SK-N-SH treated with all-trans-retinoic acid at 6 μM for 48 hours (cell line): ENCODE measurements at regions not wholly inside any gene's neighbourhood (a gene's known extent, or its start where the extent isn't known, plus 50 kb on each side); places are given as distances from the start of the nearest gene placed in this dataset.

ENCODE experiments used
- ATAC-seq: fragments of 200-7000 bp; cut with Tn5 transposase; 3 replicates; pipeline ENCODE4 v1.9.1; 2020; ENCODE audit warnings: mild to moderate bottlenecking, moderate library complexity
- ARNTL ChIP-seq: fragments of 450-650 bp; formaldehyde crosslinking; IDR thresholded peaks from 2 replicates; pipeline ENCODE4 v1.5.0; 2020; ENCODE audit warnings: low read depth, mild to moderate bottlenecking, moderate library complexity, borderline replicate concordance
- BACH2 ChIP-seq: fragments of 250-450 bp; sonication (Bioruptor Pico); IDR thresholded peaks from 2 replicates; pipeline ENCODE4 v1.9.0; 2021; ENCODE audit warnings: mild to moderate bottlenecking, borderline replicate concordance
- CSDC2 ChIP-seq: fragments of 250-450 bp; sonication (Bioruptor Pico); IDR thresholded peaks from 2 replicates; pipeline ENCODE4 v1.5.0; 2020; ENCODE audit warnings: mild to moderate bottlenecking, moderate library complexity
- ESRRG ChIP-seq: fragments of 250-450 bp; sonication (Bioruptor Pico); IDR thresholded peaks from 2 replicates; pipeline ENCODE4 v1.6.1; 2021; ENCODE audit warnings: mild to moderate bottlenecking
- ISL1 ChIP-seq: fragments of 250-450 bp; sonication (Bioruptor Pico); IDR thresholded peaks from 2 replicates; pipeline ENCODE4 v2.1.2; 2022; ENCODE audit warnings: mild to moderate bottlenecking, moderate library complexity
- OSR1 ChIP-seq: fragments of 250-450 bp; sonication (Bioruptor Pico); IDR thresholded peaks from 2 replicates; pipeline ENCODE4 v1.8.0; 2022; ENCODE audit warnings: moderate library complexity, mild to moderate bottlenecking, inconsistent platforms
- PPARA ChIP-seq: fragments of 250-450 bp; sonication (Bioruptor Pico); IDR thresholded peaks from 2 replicates; pipeline ENCODE4 v1.5.0; 2020; ENCODE audit warnings: mild to moderate bottlenecking, borderline replicate concordance
- RARB ChIP-seq: fragments of 250-450 bp; sonication (Bioruptor Pico); IDR thresholded peaks from 2 replicates; pipeline ENCODE4 v1.8.0; 2021; ENCODE audit warnings: mild to moderate bottlenecking, moderate library complexity
- SNAI2 ChIP-seq: fragments of 250-450 bp; sonication (Bioruptor Pico); IDR thresholded peaks from 2 replicates; pipeline ENCODE4 v1.5.0; 2020; ENCODE audit warnings: mild to moderate bottlenecking, moderate library complexity
- TCF4 ChIP-seq: fragments of 250-450 bp; sonication (Bioruptor Pico); IDR thresholded peaks from 2 replicates; pipeline ENCODE4 v1.8.0; 2021; ENCODE audit warnings: mild to moderate bottlenecking, moderate library complexity, borderline replicate concordance
- TOX ChIP-seq: fragments of 250-450 bp; sonication (Bioruptor Pico); IDR thresholded peaks from 2 replicates; pipeline ENCODE4 v1.8.0; 2021; ENCODE audit warnings: mild to moderate bottlenecking, moderate library complexity, borderline replicate concordance
- ZC3H10 ChIP-seq: fragments of 250-450 bp; sonication (Bioruptor Pico); IDR thresholded peaks from 2 replicates; pipeline ENCODE4 v1.5.1; 2021; ENCODE audit warnings: mild to moderate bottlenecking, moderate library complexity
- ZFP3 ChIP-seq: fragments of 250-450 bp; sonication (Bioruptor Pico); IDR thresholded peaks from 2 replicates; pipeline ENCODE4 v1.5.0; 2020; ENCODE audit warnings: mild to moderate bottlenecking, moderate library complexity
- ZFP30 ChIP-seq: fragments of 450-650 bp; formaldehyde crosslinking; IDR thresholded peaks from 2 replicates; pipeline ENCODE4 v1.5.0; 2022; ENCODE audit warnings: mild to moderate bottlenecking, moderate library complexity
- ZNF565 ChIP-seq: fragments of 450-650 bp; formaldehyde crosslinking; conservative IDR thresholded peaks from 2 replicates; pipeline ENCODE4 v1.5.0; 2020; ENCODE audit warnings: low read depth, mild to moderate bottlenecking, moderate library complexity
- ZNF70 ChIP-seq: fragments of 450-650 bp; formaldehyde crosslinking; IDR thresholded peaks from 2 replicates; pipeline ENCODE4 v1.5.0; 2020; ENCODE audit warnings: mild to moderate bottlenecking, moderate library complexity
- ZNF8 ChIP-seq: fragments of 450-650 bp; formaldehyde crosslinking; IDR thresholded peaks from 2 replicates; pipeline ENCODE4 v1.5.0; 2020; ENCODE audit warnings: mild to moderate bottlenecking, moderate library complexity
- TF ChIP-seq, protein P1 (sequence below): fragments of 250-450 bp; sonication (Bioruptor Pico); IDR thresholded peaks from 2 replicates; pipeline ENCODE4 v1.5.1; 2020; ENCODE audit warnings: low read depth, mild to moderate bottlenecking, moderate library complexity
- TF ChIP-seq, protein P2 (sequence below): fragments of 250-450 bp; sonication (Bioruptor Pico); IDR thresholded peaks from 2 replicates; pipeline ENCODE4 v1.5.1; 2021; ENCODE audit warnings: mild to moderate bottlenecking, moderate library complexity
- TF ChIP-seq, protein P3 (sequence below): fragments of 250-450 bp; sonication (Bioruptor Pico); IDR thresholded peaks from 2 replicates; pipeline ENCODE4 v1.8.0; 2021; ENCODE audit warnings: low read depth, mild to moderate bottlenecking, moderate library complexity, borderline replicate concordance
- TF ChIP-seq, protein P4 (sequence below): fragments of 250-450 bp; sonication (Bioruptor Pico); IDR thresholded peaks from 2 replicates; pipeline ENCODE4 v1.8.0; 2020; ENCODE audit warnings: mild to moderate bottlenecking, moderate library complexity, borderline replicate concordance
- TF ChIP-seq, protein P5 (sequence below): fragments of 250-450 bp; sonication (Bioruptor Pico); IDR thresholded peaks from 2 replicates; pipeline ENCODE4 v1.5.0; 2020; ENCODE audit warnings: mild to moderate bottlenecking, moderate library complexity

DNA sequence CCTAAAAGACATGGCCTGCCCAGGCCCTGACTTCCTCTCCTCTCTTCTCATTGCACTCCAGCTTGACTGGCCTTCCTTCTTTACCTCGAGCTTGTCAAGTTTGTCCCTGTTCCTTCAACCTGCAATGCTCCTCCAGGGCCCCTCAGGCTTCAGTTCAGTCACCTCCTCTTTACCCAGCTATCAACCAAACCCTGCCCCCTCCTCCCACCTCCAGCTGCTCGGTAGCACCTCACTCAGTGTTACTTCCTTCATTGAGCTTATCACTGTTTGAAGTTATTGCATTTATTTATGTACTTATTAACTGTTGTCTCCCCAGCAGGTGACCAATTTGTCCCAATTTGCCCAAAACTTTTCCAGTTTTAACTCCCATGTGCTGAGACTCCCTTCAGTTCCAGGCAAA is 95.8 kb upstream of the UBE2E1 start:
- no peak for TF ChIP-seq TCF4 (CRISPR knock-in tag)
- TF ChIP-seq SNAI2 (CRISPR knock-in tag) = no peak
- TF ChIP-seq, protein P1, sequence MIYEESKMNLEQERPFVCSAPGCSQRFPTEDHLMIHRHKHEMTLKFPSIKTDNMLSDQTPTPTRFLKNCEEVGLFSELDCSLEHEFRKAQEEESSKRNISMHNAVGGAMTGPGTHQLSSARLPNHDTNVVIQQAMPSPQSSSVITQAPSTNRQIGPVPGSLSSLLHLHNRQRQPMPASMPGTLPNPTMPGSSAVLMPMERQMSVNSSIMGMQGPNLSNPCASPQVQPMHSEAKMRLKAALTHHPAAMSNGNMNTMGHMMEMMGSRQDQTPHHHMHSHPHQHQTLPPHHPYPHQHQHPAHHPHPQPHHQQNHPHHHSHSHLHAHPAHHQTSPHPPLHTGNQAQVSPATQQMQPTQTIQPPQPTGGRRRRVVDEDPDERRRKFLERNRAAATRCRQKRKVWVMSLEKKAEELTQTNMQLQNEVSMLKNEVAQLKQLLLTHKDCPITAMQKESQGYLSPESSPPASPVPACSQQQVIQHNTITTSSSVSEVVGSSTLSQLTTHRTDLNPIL = no peak
- TF ChIP-seq, protein P2, sequence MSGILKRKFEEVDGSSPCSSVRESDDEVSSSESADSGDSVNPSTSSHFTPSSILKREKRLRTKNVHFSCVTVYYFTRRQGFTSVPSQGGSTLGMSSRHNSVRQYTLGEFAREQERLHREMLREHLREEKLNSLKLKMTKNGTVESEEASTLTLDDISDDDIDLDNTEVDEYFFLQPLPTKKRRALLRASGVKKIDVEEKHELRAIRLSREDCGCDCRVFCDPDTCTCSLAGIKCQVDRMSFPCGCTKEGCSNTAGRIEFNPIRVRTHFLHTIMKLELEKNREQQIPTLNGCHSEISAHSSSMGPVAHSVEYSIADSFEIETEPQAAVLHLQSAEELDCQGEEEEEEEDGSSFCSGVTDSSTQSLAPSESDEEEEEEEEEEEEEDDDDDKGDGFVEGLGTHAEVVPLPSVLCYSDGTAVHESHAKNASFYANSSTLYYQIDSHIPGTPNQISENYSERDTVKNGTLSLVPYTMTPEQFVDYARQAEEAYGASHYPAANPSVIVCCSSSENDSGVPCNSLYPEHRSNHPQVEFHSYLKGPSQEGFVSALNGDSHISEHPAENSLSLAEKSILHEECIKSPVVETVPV (CRISPR knock-in tag) = no peak
- TF ChIP-seq OSR1 (CRISPR knock-in tag) = no peak
- no peak for TF ChIP-seq RARB (CRISPR knock-in tag)
- TF ChIP-seq, protein P3, sequence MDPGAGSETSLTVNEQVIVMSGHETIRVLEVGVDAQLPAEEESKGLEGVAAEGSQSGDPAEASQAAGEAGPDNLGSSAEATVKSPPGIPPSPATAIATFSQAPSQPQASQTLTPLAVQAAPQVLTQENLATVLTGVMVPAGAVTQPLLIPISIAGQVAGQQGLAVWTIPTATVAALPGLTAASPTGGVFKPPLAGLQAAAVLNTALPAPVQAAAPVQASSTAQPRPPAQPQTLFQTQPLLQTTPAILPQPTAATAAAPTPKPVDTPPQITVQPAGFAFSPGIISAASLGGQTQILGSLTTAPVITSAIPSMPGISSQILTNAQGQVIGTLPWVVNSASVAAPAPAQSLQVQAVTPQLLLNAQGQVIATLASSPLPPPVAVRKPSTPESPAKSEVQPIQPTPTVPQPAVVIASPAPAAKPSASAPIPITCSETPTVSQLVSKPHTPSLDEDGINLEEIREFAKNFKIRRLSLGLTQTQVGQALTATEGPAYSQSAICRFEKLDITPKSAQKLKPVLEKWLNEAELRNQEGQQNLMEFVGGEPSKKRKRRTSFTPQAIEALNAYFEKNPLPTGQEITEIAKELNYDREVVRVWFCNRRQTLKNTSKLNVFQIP (CRISPR knock-in tag) = no peak
- TF ChIP-seq ZFP3 (CRISPR knock-in tag) = no peak
- TF ChIP-seq, protein P4, sequence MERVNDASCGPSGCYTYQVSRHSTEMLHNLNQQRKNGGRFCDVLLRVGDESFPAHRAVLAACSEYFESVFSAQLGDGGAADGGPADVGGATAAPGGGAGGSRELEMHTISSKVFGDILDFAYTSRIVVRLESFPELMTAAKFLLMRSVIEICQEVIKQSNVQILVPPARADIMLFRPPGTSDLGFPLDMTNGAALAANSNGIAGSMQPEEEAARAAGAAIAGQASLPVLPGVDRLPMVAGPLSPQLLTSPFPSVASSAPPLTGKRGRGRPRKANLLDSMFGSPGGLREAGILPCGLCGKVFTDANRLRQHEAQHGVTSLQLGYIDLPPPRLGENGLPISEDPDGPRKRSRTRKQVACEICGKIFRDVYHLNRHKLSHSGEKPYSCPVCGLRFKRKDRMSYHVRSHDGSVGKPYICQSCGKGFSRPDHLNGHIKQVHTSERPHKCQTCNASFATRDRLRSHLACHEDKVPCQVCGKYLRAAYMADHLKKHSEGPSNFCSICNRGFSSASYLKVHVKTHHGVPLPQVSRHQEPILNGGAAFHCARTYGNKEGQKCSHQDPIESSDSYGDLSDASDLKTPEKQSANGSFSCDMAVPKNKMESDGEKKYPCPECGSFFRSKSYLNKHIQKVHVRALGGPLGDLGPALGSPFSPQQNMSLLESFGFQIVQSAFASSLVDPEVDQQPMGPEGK = no peak
- TF ChIP-seq, protein P5, sequence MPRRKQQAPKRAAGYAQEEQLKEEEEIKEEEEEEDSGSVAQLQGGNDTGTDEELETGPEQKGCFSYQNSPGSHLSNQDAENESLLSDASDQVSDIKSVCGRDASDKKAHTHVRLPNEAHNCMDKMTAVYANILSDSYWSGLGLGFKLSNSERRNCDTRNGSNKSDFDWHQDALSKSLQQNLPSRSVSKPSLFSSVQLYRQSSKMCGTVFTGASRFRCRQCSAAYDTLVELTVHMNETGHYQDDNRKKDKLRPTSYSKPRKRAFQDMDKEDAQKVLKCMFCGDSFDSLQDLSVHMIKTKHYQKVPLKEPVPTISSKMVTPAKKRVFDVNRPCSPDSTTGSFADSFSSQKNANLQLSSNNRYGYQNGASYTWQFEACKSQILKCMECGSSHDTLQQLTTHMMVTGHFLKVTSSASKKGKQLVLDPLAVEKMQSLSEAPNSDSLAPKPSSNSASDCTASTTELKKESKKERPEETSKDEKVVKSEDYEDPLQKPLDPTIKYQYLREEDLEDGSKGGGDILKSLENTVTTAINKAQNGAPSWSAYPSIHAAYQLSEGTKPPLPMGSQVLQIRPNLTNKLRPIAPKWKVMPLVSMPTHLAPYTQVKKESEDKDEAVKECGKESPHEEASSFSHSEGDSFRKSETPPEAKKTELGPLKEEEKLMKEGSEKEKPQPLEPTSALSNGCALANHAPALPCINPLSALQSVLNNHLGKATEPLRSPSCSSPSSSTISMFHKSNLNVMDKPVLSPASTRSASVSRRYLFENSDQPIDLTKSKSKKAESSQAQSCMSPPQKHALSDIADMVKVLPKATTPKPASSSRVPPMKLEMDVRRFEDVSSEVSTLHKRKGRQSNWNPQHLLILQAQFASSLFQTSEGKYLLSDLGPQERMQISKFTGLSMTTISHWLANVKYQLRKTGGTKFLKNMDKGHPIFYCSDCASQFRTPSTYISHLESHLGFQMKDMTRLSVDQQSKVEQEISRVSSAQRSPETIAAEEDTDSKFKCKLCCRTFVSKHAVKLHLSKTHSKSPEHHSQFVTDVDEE (CRISPR knock-in tag) = no peak
- no peak for TF ChIP-seq PPARA
- TF ChIP-seq ZNF70 (CRISPR knock-in tag) = no peak
- no peak for TF ChIP-seq ZNF8 (CRISPR knock-in tag)
- no peak for TF ChIP-seq ZC3H10
- TF ChIP-seq ZFP30 (CRISPR knock-in tag) = no peak
- TF ChIP-seq ARNTL = no peak
- no peak for TF ChIP-seq ZNF565 (CRISPR knock-in tag)
- TF ChIP-seq ISL1 (CRISPR knock-in tag) = no peak
- TF ChIP-seq BACH2 (CRISPR knock-in tag) = no peak
- ATAC-seq = no peak

DNA sequence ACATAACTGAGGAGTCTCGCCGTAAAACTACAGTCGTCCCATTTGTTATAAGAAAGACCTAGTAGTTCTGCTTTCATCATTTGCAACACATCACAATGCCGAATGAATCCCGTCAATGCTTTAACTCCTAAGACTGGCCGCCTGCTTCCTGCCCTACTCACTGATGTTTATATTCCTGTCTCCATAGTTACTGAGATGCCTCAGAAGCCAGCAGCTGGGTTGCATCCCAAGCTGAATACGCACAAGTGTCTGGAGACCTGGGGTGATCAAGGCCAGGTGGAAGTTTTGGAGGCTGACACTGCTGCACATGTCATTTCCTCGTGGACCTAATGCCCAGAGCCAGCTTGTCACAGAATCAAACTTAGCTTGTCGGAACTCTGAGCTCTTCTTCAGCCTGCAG is 95.2 kb upstream of the UBE2E1 start:
- TF ChIP-seq, protein P3 (CRISPR knock-in tag) = no peak
- TF ChIP-seq PPARA (no peak), SNAI2 (CRISPR knock-in tag) (no peak), ISL1 (CRISPR knock-in tag) (no peak), ZNF565 (CRISPR knock-in tag) (no peak), ZC3H10 (no peak), CSDC2 (CRISPR knock-in tag) (no peak), BACH2 (CRISPR knock-in tag) (no peak), ARNTL (no peak), ESRRG (CRISPR knock-in tag) (no peak), RARB (CRISPR knock-in tag) (no peak), ZFP3 (CRISPR knock-in tag) (no peak), TOX (CRISPR knock-in tag) (no peak), ZNF8 (CRISPR knock-in tag) (no peak)
- TF ChIP-seq, protein P2 (CRISPR knock-in tag) = no peak
- TF ChIP-seq, protein P1 = no peak
- TF ChIP-seq, protein P5 (CRISPR knock-in tag) = no peak
- ATAC-seq = no peak
